IMR-90 (cell line): ENCODE measurements at regions not wholly inside any gene's neighbourhood (a gene's known extent, or its start where the extent isn't known, plus 50 kb on each side); places are given as distances from the start of the nearest gene placed in this dataset.

Experiments used
- ATAC-seq: fragments of 200-7000 bp; cut with Tn5 transposase; 2 replicates; pipeline ENCODE4 v1.9.1; 2020; ENCODE audit warnings: low read depth, mild to moderate bottlenecking, moderate library complexity
- BruUV-seq: library from RNA; stranded (reverse); fragments of 400-500 nt; replicated peaks from 2 replicates; lab custom pipeline; 2021; lab: Mats Ljungman, UMichigan
- CTCF ChIA-PET: fragments of 300-600 bp; formaldehyde crosslinking; extraction: SDS; loops from one replicate; lab custom pipeline; 2021; ENCODE audit warnings: antibody characterized with exemption; lab: Yijun Ruan, JAX
- POLR2A ChIA-PET: fragments of 300-600 bp; sonication (Branson Sonifier 250); formaldehyde crosslinking; loops from one replicate; lab custom pipeline; 2022; ENCODE audit warnings: antibody characterized with exemption; ENCODE audit not compliant: unreplicated experiment; lab: Charles Lee
- DNase-seq: peaks from one replicate; pipeline ENCODE4 v3.0.0; 2013
- H2AFZ ChIP-seq: replicated peaks from 2 replicates; pipeline ENCODE3; 2013; ENCODE audit warnings: low read length, mild to moderate bottlenecking; ENCODE audit not compliant: poor library complexity
- H2AK5ac ChIP-seq: 2 replicates; pipeline ENCODE4 v1.6.1; 2013; ENCODE audit warnings: low read depth, low read length, inconsistent platforms
- H2AK9ac ChIP-seq: replicated peaks from 2 replicates; pipeline ENCODE3; 2013; ENCODE audit warnings: mild to moderate bottlenecking, low read depth, low read length, moderate library complexity; ENCODE audit not compliant: poor library complexity
- H2BK120ac ChIP-seq: 2 replicates; pipeline ENCODE4 v1.6.1; 2013; ENCODE audit warnings: low read depth, low read length, inconsistent platforms
- H2BK15ac ChIP-seq: 3 replicates; pipeline ENCODE4 v1.6.1; 2013; ENCODE audit warnings: low read depth, low read length, inconsistent platforms
- H2BK20ac ChIP-seq: 2 replicates; pipeline ENCODE4 v1.6.1; 2013; ENCODE audit warnings: low read depth, mild to moderate bottlenecking, inconsistent platforms, low read length, moderate library complexity
- H2BK5ac ChIP-seq: 2 replicates; pipeline ENCODE4 v1.6.1; 2013; ENCODE audit warnings: mild to moderate bottlenecking, low read depth, low read length, inconsistent platforms; ENCODE audit not compliant: poor library complexity, severe bottlenecking
- H3K14ac ChIP-seq: replicated peaks from 2 replicates; pipeline ENCODE4 v1.6.1; 2013; ENCODE audit warnings: low read depth, low read length, inconsistent platforms
- H3K18ac ChIP-seq: 2 replicates; pipeline ENCODE4 v1.6.1; 2013; ENCODE audit warnings: low read depth, low read length, control low read depth
- H3K23ac ChIP-seq: 2 replicates; pipeline ENCODE4 v1.6.1; 2013; ENCODE audit warnings: low read depth, low read length, inconsistent platforms
- H3K27ac ChIP-seq: 2 replicates; pipeline ENCODE4 v1.5.1; 2013; ENCODE audit warnings: mild to moderate bottlenecking, control low read depth, low read length; ENCODE audit not compliant: insufficient read depth
- H3K27me3 ChIP-seq: 2 replicates; pipeline ENCODE4 v1.6.1; 2013; ENCODE audit warnings: low read length; ENCODE audit not compliant: control insufficient read depth, insufficient read depth
- H3K36me3 ChIP-seq: 2 replicates; pipeline ENCODE4 v1.6.1; 2013; ENCODE audit warnings: low read length, mixed read lengths; ENCODE audit not compliant: control insufficient read depth, insufficient read depth
- H3K4ac ChIP-seq: 2 replicates; pipeline ENCODE4 v1.6.1; 2013; ENCODE audit warnings: low read depth, low read length, inconsistent platforms
- H3K4me1 ChIP-seq: 2 replicates; pipeline ENCODE4 v1.6.1; 2013; ENCODE audit warnings: low read length, mixed read lengths; ENCODE audit not compliant: control insufficient read depth, insufficient read depth
- H3K4me2 ChIP-seq: 2 replicates; pipeline ENCODE4 v1.6.1; 2013; ENCODE audit warnings: low read depth, mild to moderate bottlenecking, control low read depth, low read length, moderate library complexity
- H3K4me3 ChIP-seq: 2 replicates; pipeline ENCODE4 v1.5.1; 2013; ENCODE audit warnings: low read depth, mild to moderate bottlenecking, control low read depth, low read length, moderate library complexity; ENCODE audit not compliant: insufficient read depth
- H3K56ac ChIP-seq: 2 replicates; pipeline ENCODE4 v1.6.1; 2013; ENCODE audit warnings: low read length, inconsistent platforms; ENCODE audit not compliant: insufficient read depth; ENCODE audit errors: extremely low read depth
- H3K79me1 ChIP-seq, 2 experiments: 2 replicates each; pipeline ENCODE4 v1.6.1; 2013; ENCODE audit warnings: low read length in 2 of 2, inconsistent platforms in 1 of 2, low read depth in 1 of 2
- H3K9ac ChIP-seq: 2 replicates; pipeline ENCODE4 v1.6.1; 2013; ENCODE audit warnings: low read depth, low read length, control low read depth
- H3K9me1 ChIP-seq: 2 replicates; pipeline ENCODE4 v1.6.1; 2013; ENCODE audit warnings: low read length, inconsistent platforms; ENCODE audit not compliant: insufficient read depth
- H3K9me3 ChIP-seq: 2 replicates; pipeline ENCODE4 v1.6.1; 2013; ENCODE audit warnings: low read length; ENCODE audit not compliant: control insufficient read depth, insufficient read depth
- H4K20me1 ChIP-seq: 2 replicates; pipeline ENCODE4 v1.6.1; 2013; ENCODE audit warnings: low read length, inconsistent platforms; ENCODE audit not compliant: insufficient read depth
- H4K5ac ChIP-seq: 2 replicates; pipeline ENCODE4 v1.6.1; 2013; ENCODE audit warnings: mild to moderate bottlenecking, low read depth, low read length, control low read depth
- H4K8ac ChIP-seq, 2 experiments: 2 replicates each; pipeline ENCODE4 v1.6.1; 2013; ENCODE audit warnings: low read depth in 2 of 2, low read length in 2 of 2, control low read depth in 1 of 2, inconsistent platforms in 1 of 2
- H4K91ac ChIP-seq: 2 replicates; pipeline ENCODE4 v1.6.1; 2013; ENCODE audit warnings: low read depth, low read length, inconsistent platforms; ENCODE audit not compliant: insufficient read depth
- BHLHE40 ChIP-seq: fragments of 150-350 bp; IDR thresholded peaks from 2 replicates; pipeline ENCODE4 v1.6.1; 2016; ENCODE audit warnings: mild to moderate bottlenecking, low read depth, low read length
- CHD1 ChIP-seq: IDR thresholded peaks from 2 replicates; pipeline ENCODE4 v1.6.1; 2012; ENCODE audit warnings: low read depth, low read length, improper control_type of control experiment
- CTCF ChIP-seq: conservative IDR thresholded peaks from 2 replicates; pipeline ENCODE4 v1.5.1; 2012; ENCODE audit warnings: mild to moderate bottlenecking, low read depth, low read length, improper control_type of control experiment
- ELK1 ChIP-seq: fragments of 150-350 bp; IDR thresholded peaks from 2 replicates; pipeline ENCODE4 v1.6.1; 2016; ENCODE audit warnings: low read depth, mild to moderate bottlenecking, low read length, moderate library complexity, borderline replicate concordance
- FOS ChIP-seq: fragments of 150-350 bp; IDR thresholded peaks from 2 replicates; pipeline ENCODE4 v1.6.1; 2016; ENCODE audit warnings: low read depth, low read length
- MAFK ChIP-seq: IDR thresholded peaks from 2 replicates; pipeline ENCODE4 v1.6.1; 2012; ENCODE audit warnings: low read depth, low read length, improper control_type of control experiment
- MAZ ChIP-seq: IDR thresholded peaks from 2 replicates; pipeline ENCODE4 v1.6.1; 2012; ENCODE audit warnings: low read depth, mild to moderate bottlenecking, low read length, improper control_type of control experiment, moderate library complexity, borderline replicate concordance
- MXI1 ChIP-seq: IDR thresholded peaks from 2 replicates; pipeline ENCODE4 v1.6.1; 2012; ENCODE audit warnings: low read depth, mild to moderate bottlenecking, low read length, moderate library complexity, borderline replicate concordance
- NFE2L2 ChIP-seq: fragments of 150-350 bp; IDR thresholded peaks from 2 replicates; pipeline ENCODE4 v1.6.1; 2016; ENCODE audit warnings: low read depth, mild to moderate bottlenecking, low read length
- POLR2A ChIP-seq: IDR thresholded peaks from 2 replicates; pipeline ENCODE4 v1.6.1; 2012; ENCODE audit warnings: mild to moderate bottlenecking, low read depth, low read length
- RAD21 ChIP-seq: IDR thresholded peaks from 2 replicates; pipeline ENCODE4 v1.6.1; 2012; ENCODE audit warnings: low read length, improper control_type of control experiment
- RCOR1 ChIP-seq: IDR thresholded peaks from 2 replicates; pipeline ENCODE4 v1.6.1; 2012; ENCODE audit warnings: mild to moderate bottlenecking, low read length, improper control_type of control experiment; ENCODE audit not compliant: insufficient replicate concordance
- RFX5 ChIP-seq: IDR thresholded peaks from 2 replicates; pipeline ENCODE4 v1.8.0; 2012; ENCODE audit warnings: low read depth, mild to moderate bottlenecking, low read length, moderate library complexity
- SMC3 ChIP-seq: fragments of 150-350 bp; IDR thresholded peaks from 2 replicates; pipeline ENCODE4 v1.6.1; 2016; ENCODE audit warnings: low read depth, mild to moderate bottlenecking, antibody characterized with exemption, low read length, moderate library complexity
- WGBS, 2 experiments: methylation state at CpG; one replicate each; pipeline versions ENCODE4 v1.1.5 to v1.1.7; 2013; ENCODE audit warnings: missing lambda C conversion rate in 2 of 2; ENCODE audit not compliant: insufficient read length in 1 of 2; ENCODE audit errors: extremely low coverage in 2 of 2; 5-methylcytosine and 5-hydroxymethylcytosine counted together
- dilution Hi-C: fragments of 300-500 bp; cut with HindIII; formaldehyde crosslinking; loops from one replicate; pipeline ENCODE4 v1.14.3; 2018; ENCODE audit warnings: low sequenced_read_pairs; ENCODE audit not compliant: unreplicated experiment
- in situ Hi-C: fragments of 300-500 bp; cut with MboI; formaldehyde crosslinking; loops from 3 replicates; pipeline ENCODE4 v1.14.3; 2019; ENCODE audit warnings: low sequenced_read_pairs, inconsistent platforms, mixed read lengths
- intact Hi-C: fragments of 100-400 bp; cut with micrococcal nuclease; formaldehyde crosslinking; loops from 2 replicates; pipeline ENCODE4 v1.10.0; 2022
- TF ChIP-seq, protein P1 (sequence below): fragments of 150-350 bp; IDR thresholded peaks from 2 replicates; pipeline ENCODE4 v1.6.1; 2017; ENCODE audit warnings: mild to moderate bottlenecking, antibody characterized with exemption, low read length, low read depth

DNA sequence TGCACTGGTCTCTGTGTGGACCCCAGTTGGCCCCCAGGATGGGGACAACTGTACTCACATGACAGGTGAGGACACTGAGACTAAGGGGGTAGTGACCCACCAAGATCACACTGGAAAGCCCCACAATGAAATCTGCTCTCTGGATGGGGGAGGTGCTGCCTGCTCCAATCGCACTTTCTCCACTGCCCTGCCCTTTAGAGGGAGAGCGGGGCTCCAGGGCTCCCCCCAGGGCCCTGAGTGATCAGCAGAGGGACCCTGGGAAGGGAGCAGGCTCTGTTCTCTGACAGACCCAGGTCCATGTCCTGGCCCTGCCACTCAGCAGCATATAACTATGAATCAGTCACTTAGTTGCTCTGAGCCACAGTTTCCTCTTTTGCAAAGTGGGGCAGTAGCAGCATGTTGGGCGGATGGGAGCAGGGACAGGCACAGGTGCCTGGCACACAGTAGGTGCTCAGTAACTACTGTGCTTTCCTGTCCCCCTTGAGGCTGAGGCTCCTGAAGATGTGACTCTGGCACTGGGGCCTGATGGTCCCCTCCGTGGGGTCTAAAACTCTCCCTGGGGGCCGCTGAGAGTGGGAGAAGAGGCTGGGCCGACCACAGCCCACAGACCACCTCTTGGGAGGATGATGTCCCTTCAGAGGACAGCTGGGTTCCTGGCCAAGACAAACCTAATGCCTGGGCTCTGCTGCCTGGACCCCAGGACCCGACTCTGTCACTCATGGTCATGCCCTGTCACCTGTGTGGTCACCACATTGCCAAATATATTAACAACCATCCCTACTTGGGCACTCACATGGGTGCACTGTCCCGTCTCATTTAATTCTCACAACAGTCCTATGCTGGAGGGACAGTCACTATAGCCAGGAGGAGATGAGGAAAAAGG is 222.7 kb downstream of the PTPRU start:
- Histone ChIP-seq H2AK5ac (no peak overlapping the region), H3K4me1 (no peaks in the 10 kb centered on the region), H3K9ac (no peak overlapping the region), H2AK9ac (no peak overlapping the region), H2BK120ac (no peak overlapping the region), H2BK5ac (no peak overlapping the region), H3K36me3 (no peaks in the 10 kb centered on the region), H3K4me2 (no peak overlapping the region), H3K79me1 (no peaks in the 10 kb centered on the region), H3K9me3 (no peaks in the 10 kb centered on the region), H2AFZ (no peak overlapping the region), H3K9me1 (no peaks in the 10 kb centered on the region), H3K18ac (no peak overlapping the region), H2BK15ac (no peak overlapping the region), H3K4me3 (no peak overlapping the region), H4K91ac (no peak overlapping the region), H3K23ac (no peak overlapping the region), H3K4ac (no peak overlapping the region), H2BK20ac (no peak overlapping the region), H3K27ac (no peak overlapping the region), H4K20me1 (no peaks in the 10 kb centered on the region), H4K5ac (no peak overlapping the region), H4K8ac (no peak overlapping the region), H3K14ac (no peak overlapping the region), H3K56ac (no peak overlapping the region), H3K27me3 (peaks cover 1% of the 10 kb centered on the region; the same call in 1 of the 2 replicates)
- POLR2A ChIA-PET, result no interaction called here
- dilution Hi-C loops (no loop called here), in situ Hi-C loops (loop anchor here (10.0 kb wide), 1 partner anchor 214 kb away; no protein-coding TSS in a partner anchor), intact Hi-C loops (no loop called here)
- DNase-seq, result no peak
- WGBS, 2 experiments, result 71% methylated on average over 1 of the region's 8 CpGs; no CpG with 5 or more reads in 1 of the 2 experiments
- CTCF ChIA-PET, result no interaction called here
- BruUV-seq, result no TSS peak
- no peak for ATAC-seq
- TF ChIP-seq RFX5, result no peak
- no peak for TF ChIP-seq MXI1
- TF ChIP-seq SMC3, result no peak
- no peak for TF ChIP-seq ELK1
- no peak for TF ChIP-seq CHD1
- no peak for TF ChIP-seq POLR2A
- TF ChIP-seq MAFK, result no peak
- TF ChIP-seq BHLHE40, result no peak
- TF ChIP-seq RCOR1, result no peak
- TF ChIP-seq, protein P1, sequence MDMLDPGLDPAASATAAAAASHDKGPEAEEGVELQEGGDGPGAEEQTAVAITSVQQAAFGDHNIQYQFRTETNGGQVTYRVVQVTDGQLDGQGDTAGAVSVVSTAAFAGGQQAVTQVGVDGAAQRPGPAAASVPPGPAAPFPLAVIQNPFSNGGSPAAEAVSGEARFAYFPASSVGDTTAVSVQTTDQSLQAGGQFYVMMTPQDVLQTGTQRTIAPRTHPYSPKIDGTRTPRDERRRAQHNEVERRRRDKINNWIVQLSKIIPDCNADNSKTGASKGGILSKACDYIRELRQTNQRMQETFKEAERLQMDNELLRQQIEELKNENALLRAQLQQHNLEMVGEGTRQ, result no peak
- no peak for TF ChIP-seq MAZ
- no peak for TF ChIP-seq RAD21
- no peak for TF ChIP-seq NFE2L2
- TF ChIP-seq FOS, result no peak
- TF ChIP-seq CTCF, result no peak
